ENCODE measurements at regions not wholly inside any gene's neighbourhood (a gene's known extent, or its start where the extent isn't known, plus 50 kb on each side); places are given as distances from the start of the nearest gene placed in this dataset.

DNA sequence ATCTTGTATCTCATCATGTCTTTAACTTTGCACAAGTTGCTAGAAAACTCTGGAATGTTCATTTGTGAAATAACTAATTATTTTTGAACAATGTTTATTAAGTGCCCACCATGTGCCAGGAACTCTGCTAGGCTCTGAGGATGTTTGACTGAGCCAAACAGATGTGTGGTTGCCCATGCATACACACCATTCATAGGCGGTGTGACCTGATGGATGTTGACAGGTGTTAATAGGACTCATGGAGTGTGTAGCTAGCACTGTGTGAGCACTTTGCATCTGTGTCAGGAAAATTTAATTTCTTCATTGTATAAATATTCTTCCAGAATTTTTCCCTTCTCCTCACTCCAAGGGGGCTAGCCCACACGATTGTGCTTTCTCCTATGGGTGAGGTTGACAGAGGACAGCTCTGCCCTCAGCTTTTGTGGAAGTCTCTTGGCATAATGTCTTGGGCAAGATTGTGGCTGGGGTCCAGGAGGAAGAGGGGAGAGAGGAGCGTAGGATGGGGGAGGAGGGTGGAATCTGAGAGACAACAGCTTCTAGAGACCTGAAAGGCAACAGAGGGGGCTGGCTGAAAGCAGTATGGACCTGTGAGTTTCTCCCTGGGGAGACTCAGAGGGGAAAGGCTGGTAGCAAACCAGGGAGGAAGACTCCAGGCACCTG lies 214.6 kb upstream of the CXCR4 start:
- Mint-ChIP-seq H3K4me3 (ENCODE audit: low read depth, unreplicated experiment) (no peak overlapping the region), H3K4me1 (ENCODE audit: low read depth, unreplicated experiment) (peaks cover 3% of the 10 kb centered on the region), H3K27me3 (ENCODE audit: unreplicated experiment) (peaks cover 10% of the 10 kb centered on the region), H3K36me3 (ENCODE audit: insufficient read depth, unreplicated experiment) (no peaks in the 10 kb centered on the region), H3K27ac (ENCODE audit: unreplicated experiment) (no peak overlapping the region), H3K9me3 (ENCODE audit: low read depth, unreplicated experiment) (peaks cover 4% of the 10 kb centered on the region)
- intact Hi-C loops (cut with micrococcal nuclease; ENCODE audit: unreplicated experiment) = no loop called here
- DNase-seq = no peak
- CTCF ChIA-PET = no interaction called here
- no TSS peak for BruUV-seq (replicated peaks)
- TF ChIP-seq, protein P1, sequence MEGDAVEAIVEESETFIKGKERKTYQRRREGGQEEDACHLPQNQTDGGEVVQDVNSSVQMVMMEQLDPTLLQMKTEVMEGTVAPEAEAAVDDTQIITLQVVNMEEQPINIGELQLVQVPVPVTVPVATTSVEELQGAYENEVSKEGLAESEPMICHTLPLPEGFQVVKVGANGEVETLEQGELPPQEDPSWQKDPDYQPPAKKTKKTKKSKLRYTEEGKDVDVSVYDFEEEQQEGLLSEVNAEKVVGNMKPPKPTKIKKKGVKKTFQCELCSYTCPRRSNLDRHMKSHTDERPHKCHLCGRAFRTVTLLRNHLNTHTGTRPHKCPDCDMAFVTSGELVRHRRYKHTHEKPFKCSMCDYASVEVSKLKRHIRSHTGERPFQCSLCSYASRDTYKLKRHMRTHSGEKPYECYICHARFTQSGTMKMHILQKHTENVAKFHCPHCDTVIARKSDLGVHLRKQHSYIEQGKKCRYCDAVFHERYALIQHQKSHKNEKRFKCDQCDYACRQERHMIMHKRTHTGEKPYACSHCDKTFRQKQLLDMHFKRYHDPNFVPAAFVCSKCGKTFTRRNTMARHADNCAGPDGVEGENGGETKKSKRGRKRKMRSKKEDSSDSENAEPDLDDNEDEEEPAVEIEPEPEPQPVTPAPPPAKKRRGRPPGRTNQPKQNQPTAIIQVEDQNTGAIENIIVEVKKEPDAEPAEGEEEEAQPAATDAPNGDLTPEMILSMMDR (IDR thresholded peaks at IDR 0.05; ENCODE audit: unreplicated experiment) = no peak

DNA sequence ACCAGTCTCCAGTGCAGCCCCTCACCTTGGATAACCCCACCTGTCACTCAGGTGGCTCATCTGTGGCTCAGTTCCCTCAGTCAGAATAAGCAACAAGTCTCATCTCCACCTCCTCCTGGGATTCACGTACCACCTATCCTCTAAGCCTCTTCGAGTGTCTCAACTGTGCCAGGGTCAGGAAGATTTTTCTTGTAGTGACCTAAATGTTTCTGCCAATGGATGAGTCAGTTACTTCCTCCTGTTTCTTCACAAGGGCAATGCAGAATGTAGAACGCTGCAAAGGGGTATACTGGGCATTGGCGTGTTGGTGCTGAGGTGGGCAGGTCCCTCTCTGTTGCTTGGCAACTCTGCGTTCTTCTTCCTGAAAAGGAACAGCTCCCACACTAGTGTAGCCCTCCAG lies 213.3 kb upstream of the CXCR4 start:
- CTCF ChIA-PET = no interaction called here
- H3K4me1 Mint-ChIP-seq (ENCODE audit: low read depth, unreplicated experiment) = peaks cover 9% of the 10 kb centered on the region
- H3K9me3 Mint-ChIP-seq (ENCODE audit: low read depth, unreplicated experiment) = peaks cover 4% of the 10 kb centered on the region
- BruUV-seq (replicated peaks) = no TSS peak
- H3K36me3 Mint-ChIP-seq (ENCODE audit: insufficient read depth, unreplicated experiment) = no peaks in the 10 kb centered on the region
- H3K27ac Mint-ChIP-seq (ENCODE audit: unreplicated experiment) = no peak overlapping the region
- no peak overlapping the region for H3K4me3 Mint-ChIP-seq (ENCODE audit: low read depth, unreplicated experiment)
- intact Hi-C loops (cut with micrococcal nuclease; ENCODE audit: unreplicated experiment) = no loop called here
- no peak for DNase-seq
- H3K27me3 Mint-ChIP-seq (ENCODE audit: unreplicated experiment) = no peaks in the 10 kb centered on the region
- TF ChIP-seq, protein P1 (IDR thresholded peaks at IDR 0.05; ENCODE audit: unreplicated experiment) = no peak

DNA sequence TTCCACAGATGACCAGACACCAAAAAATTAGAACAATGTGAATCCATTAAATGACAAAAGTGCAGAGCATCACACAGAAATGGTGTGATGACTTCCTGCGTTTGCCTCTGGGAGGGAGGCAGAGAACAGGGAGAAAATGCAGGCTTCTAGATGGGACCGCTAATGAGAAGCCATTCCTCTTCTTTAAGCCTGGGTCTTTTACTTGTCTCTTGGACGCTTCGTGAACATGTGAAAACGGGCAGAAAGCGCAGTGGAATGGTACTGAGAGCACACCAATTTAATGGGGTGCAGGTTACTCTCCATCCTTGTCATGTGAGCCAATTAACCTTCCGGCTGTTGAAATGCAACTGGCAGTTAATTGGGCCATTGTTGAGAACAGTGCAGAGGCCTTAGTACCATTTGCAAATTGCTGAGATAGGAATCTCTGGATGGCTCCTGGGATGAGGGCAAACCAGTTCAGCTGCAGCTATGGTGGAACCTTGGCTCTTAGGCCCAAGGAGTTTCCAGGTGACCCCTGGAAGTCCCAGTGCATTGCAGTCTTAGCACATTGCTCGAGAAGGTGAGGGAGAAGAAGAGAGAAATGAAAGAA lies 210.4 kb upstream of the CXCR4 start:
- Mint-ChIP-seq H3K4me3 (ENCODE audit: low read depth, unreplicated experiment) (no peak overlapping the region), H3K4me1 (ENCODE audit: low read depth, unreplicated experiment) (peaks cover 9% of the 10 kb centered on the region), H3K36me3 (ENCODE audit: insufficient read depth, unreplicated experiment) (no peaks in the 10 kb centered on the region), H3K9me3 (ENCODE audit: low read depth, unreplicated experiment) (peaks cover 4% of the 10 kb centered on the region), H3K27ac (ENCODE audit: unreplicated experiment) (no peak overlapping the region), H3K27me3 (ENCODE audit: unreplicated experiment) (no peaks in the 10 kb centered on the region)
- TF ChIP-seq, protein P1 (IDR thresholded peaks at IDR 0.05; ENCODE audit: unreplicated experiment) = no peak
- CTCF ChIA-PET = no interaction called here
- intact Hi-C loops (cut with micrococcal nuclease; ENCODE audit: unreplicated experiment) = no loop called here
- DNase-seq = no peak
- BruUV-seq (replicated peaks) = no TSS peak

DNA sequence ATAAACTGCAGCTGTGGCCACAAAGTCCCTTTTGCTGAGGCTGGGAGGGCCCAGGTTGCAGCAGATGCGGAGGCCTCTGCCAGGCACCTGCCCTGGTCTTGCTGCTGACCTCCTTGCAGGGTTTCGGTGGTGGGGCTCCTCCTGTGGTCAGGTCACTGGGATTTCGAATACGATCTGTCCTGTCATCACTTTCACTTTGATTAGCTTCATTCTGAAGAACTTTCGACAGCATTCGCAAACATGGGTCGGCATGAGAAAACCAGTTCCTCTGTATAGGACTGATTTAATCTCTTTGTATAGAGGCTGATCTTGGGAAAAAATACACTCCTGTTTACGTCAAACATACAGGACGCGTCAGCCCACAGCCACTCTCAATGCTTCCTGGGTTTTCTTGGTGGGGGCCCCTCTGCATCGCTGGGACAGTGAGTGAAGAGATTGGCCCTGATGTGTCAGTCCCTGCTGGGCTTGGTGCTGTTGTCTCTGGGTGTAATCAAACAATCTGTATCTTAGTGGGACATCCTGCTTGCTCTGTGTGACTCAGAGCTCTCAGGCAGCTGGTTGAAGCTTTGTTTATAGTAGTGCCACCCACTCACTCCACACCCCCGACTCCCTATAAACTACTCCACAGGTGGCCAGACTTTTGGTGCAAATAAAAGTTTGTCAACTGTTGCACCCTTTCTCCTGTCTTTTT lies 209.4 kb upstream of the CXCR4 start:
- TF ChIP-seq, protein P1 (IDR thresholded peaks at IDR 0.05; ENCODE audit: unreplicated experiment) = no peak
- Mint-ChIP-seq H3K36me3 (ENCODE audit: insufficient read depth, unreplicated experiment) (no peaks in the 10 kb centered on the region), H3K9me3 (ENCODE audit: low read depth, unreplicated experiment) (peaks cover 4% of the 10 kb centered on the region), H3K27me3 (ENCODE audit: unreplicated experiment) (no peaks in the 10 kb centered on the region), H3K4me1 (ENCODE audit: low read depth, unreplicated experiment) (peaks cover 9% of the 10 kb centered on the region), H3K4me3 (ENCODE audit: low read depth, unreplicated experiment) (peak overlapping the region; percentile 15), H3K27ac (ENCODE audit: unreplicated experiment) (no peak overlapping the region)
- CTCF ChIA-PET = interaction anchor here (0.8 kb wide), 1 partner anchor 413 kb away, joined by 4 read pairs; no protein-coding TSS in a partner anchor
- intact Hi-C loops (cut with micrococcal nuclease; ENCODE audit: unreplicated experiment) = no loop called here
- no peak for DNase-seq
- BruUV-seq (replicated peaks) = no TSS peak
